ENCODE measurements at regions not wholly inside any gene's neighbourhood (a gene's known extent, or its start where the extent isn't known, plus 50 kb on each side); places are given as distances from the start of the nearest gene placed in this dataset.

DNA sequence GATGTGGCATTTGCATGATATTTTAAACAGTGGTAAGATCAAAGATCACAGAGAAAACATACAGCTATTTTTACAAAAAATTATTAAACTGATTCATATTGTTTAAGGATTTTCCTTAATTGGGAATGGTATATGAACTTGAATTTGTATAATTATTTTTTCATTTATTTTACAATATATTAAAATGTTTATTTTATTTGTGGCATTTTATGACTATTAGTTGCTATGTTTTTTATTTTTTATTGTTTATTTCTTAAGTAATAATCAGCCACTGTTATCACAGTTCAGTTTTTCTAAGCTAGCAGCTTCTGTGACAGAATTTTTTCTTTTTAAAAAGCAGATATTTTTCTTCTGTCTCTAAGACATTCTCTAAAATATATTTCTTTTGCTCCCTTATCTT lies 387.0 kb upstream of the KHDRBS2 start:
- Histone ChIP-seq H3K4me2 (no peak overlapping the region), H3K4me1 (ENCODE audit: low read depth, poor library complexity, severe bottlenecking) (no peaks in the 10 kb centered on the region), H3K4me3 (IDR thresholded peaks at IDR 0.05; ENCODE audit: insufficient read depth, low read depth, low read length) (no peak overlapping the region), H2AFZ (ENCODE audit: low read depth) (no peak overlapping the region), H3K27me3 (ENCODE audit: insufficient read depth, low read depth) (no peaks in the 10 kb centered on the region), H3K79me2 (ENCODE audit: insufficient read depth, low read depth) (no peaks in the 10 kb centered on the region), H3K9ac (no peak overlapping the region), H3K27ac (no peak overlapping the region), H4K20me1 (ENCODE audit: insufficient read depth) (no peaks in the 10 kb centered on the region), H3K36me3 (ENCODE audit: insufficient read depth) (no peaks in the 10 kb centered on the region)
- TF ChIP-seq, protein P1, sequence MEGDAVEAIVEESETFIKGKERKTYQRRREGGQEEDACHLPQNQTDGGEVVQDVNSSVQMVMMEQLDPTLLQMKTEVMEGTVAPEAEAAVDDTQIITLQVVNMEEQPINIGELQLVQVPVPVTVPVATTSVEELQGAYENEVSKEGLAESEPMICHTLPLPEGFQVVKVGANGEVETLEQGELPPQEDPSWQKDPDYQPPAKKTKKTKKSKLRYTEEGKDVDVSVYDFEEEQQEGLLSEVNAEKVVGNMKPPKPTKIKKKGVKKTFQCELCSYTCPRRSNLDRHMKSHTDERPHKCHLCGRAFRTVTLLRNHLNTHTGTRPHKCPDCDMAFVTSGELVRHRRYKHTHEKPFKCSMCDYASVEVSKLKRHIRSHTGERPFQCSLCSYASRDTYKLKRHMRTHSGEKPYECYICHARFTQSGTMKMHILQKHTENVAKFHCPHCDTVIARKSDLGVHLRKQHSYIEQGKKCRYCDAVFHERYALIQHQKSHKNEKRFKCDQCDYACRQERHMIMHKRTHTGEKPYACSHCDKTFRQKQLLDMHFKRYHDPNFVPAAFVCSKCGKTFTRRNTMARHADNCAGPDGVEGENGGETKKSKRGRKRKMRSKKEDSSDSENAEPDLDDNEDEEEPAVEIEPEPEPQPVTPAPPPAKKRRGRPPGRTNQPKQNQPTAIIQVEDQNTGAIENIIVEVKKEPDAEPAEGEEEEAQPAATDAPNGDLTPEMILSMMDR (conservative IDR thresholded peaks at IDR 0.05; ENCODE audit: low read depth, low read length), result no peak

DNA sequence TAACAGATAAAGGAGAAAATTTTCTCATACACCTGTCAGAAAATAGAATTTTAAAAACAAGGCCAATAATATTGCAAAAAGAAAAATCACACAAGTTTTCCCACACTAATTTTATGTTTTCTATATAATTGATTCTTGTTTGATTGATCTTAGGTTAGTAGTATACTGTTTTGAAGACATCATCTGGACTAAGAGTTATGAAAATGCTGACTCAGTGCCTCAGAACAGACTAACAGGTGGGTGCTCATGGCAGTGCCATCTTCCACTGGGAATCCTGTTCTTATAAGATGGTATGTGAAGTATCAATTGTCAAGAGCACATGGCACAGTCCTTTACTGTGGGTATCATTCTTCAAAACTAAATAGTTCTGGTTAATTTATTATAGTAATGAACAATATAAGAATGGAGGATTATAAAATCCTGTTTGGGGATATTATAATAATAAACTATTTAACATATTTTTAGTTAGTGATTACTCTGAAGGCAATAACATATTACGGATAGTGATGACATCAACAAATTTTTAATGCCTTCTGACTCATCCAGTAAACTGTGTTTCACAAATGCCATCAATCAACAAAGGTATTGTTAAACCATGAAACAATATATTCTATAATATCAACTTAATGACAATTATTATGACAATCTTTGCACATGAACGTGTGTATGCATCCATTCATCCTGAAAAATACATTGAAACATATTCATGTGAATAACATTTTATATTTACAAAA lies 384.6 kb upstream of the KHDRBS2 start:
- no peak overlapping the region for H3K9ac ChIP-seq

DNA sequence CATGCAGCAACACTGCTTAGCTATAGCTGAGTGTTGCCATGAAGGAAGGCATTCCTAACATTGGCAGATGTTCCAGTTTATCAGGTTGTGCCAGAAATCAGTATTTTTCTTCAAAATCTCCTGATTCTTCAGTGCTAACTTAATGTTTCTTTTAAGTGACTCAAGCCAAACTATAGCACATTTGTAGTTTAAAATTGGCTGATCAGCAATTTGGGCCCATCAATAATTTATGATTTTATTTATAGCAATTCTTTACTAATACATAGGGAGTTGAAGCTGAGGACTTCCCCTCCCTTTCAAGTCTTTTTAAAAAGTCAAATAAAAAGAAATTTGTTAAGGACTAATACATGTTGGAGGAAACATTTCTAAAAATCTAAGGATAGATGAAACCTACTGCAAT lies 383.8 kb upstream of the KHDRBS2 start:
- Histone ChIP-seq H3K79me2 (ENCODE audit: insufficient read depth, low read depth) (no peaks in the 10 kb centered on the region), H3K36me3 (ENCODE audit: insufficient read depth) (no peaks in the 10 kb centered on the region), H3K9ac (no peak overlapping the region), H3K4me2 (no peak overlapping the region), H3K27me3 (ENCODE audit: insufficient read depth, low read depth) (no peaks in the 10 kb centered on the region), H3K4me1 (ENCODE audit: low read depth, poor library complexity, severe bottlenecking) (no peaks in the 10 kb centered on the region), H4K20me1 (ENCODE audit: insufficient read depth) (no peaks in the 10 kb centered on the region), H3K4me3 (IDR thresholded peaks at IDR 0.05; ENCODE audit: insufficient read depth, low read depth, low read length) (no peak overlapping the region), H3K27ac (no peak overlapping the region), H2AFZ (ENCODE audit: low read depth) (no peak overlapping the region)
- TF ChIP-seq, protein P1 (conservative IDR thresholded peaks at IDR 0.05; ENCODE audit: low read depth, low read length), result no peak

More for the DNA sequence above, 384.6 kb upstream of the KHDRBS2 start:
- Histone ChIP-seq H3K4me2 (no peak overlapping the region), H3K79me2 (ENCODE audit: insufficient read depth, low read depth) (no peaks in the 10 kb centered on the region), H3K4me3 (IDR thresholded peaks at IDR 0.05; ENCODE audit: insufficient read depth, low read depth, low read length) (no peak overlapping the region), H3K4me1 (ENCODE audit: low read depth, poor library complexity, severe bottlenecking) (no peaks in the 10 kb centered on the region), H2AFZ (ENCODE audit: low read depth) (no peak overlapping the region), H3K27ac (no peak overlapping the region), H3K36me3 (ENCODE audit: insufficient read depth) (no peaks in the 10 kb centered on the region), H4K20me1 (ENCODE audit: insufficient read depth) (no peaks in the 10 kb centered on the region), H3K27me3 (ENCODE audit: insufficient read depth, low read depth) (no peaks in the 10 kb centered on the region)
- TF ChIP-seq, protein P1 (conservative IDR thresholded peaks at IDR 0.05; ENCODE audit: low read depth, low read length), result no peak

DNA sequence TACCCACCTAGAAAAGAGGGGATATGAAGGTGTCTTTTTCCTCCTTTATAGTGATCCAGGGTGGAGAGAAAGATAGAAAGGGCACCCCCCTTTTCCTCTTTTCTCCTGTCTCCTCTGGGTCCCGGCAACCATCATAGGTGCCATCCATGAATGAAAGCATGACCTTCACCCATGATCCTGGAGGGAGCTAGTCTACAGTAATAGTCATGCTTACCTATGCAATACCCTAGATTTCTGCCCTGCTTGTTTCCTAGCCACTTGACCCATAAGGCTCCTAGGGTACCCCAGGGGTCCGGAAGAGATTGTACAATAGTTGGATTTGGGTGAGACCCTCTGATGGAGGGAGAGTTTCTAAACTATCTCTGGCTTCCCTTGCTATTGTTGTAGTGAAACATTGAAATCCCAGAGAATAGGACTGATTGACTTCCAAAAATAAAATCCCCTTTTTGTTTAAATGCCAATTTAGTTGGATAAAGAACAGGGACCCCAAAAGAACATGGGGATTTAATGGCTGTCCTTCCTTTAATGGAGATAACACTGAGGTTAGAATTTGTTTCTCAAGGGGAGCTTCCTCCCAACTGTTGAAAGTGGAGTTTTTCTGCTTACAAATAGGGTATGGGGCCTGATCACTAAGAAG lies 366.8 kb upstream of the KHDRBS2 start:
- Histone ChIP-seq H2AFZ (ENCODE audit: low read depth) (no peak overlapping the region), H3K9ac (no peak overlapping the region), H3K27me3 (ENCODE audit: insufficient read depth, low read depth) (no peaks in the 10 kb centered on the region), H4K20me1 (ENCODE audit: insufficient read depth) (no peaks in the 10 kb centered on the region), H3K36me3 (ENCODE audit: insufficient read depth) (no peaks in the 10 kb centered on the region), H3K79me2 (ENCODE audit: insufficient read depth, low read depth) (no peaks in the 10 kb centered on the region), H3K4me3 (IDR thresholded peaks at IDR 0.05; ENCODE audit: insufficient read depth, low read depth, low read length) (no peak overlapping the region), H3K4me2 (no peak overlapping the region), H3K4me1 (ENCODE audit: low read depth, poor library complexity, severe bottlenecking) (no peaks in the 10 kb centered on the region), H3K27ac (no peak overlapping the region)
- TF ChIP-seq, protein P1 (conservative IDR thresholded peaks at IDR 0.05; ENCODE audit: low read depth, low read length), result no peak
